ENCODE measurements at regions not wholly inside any gene's neighbourhood (a gene's known extent, or its start where the extent isn't known, plus 50 kb on each side); places are given as distances from the start of the nearest gene placed in this dataset.

- H3K4me3 ChIP-seq (ENCODE audit: low read depth, low read length), result no peak overlapping the region
- no peak for DNase-seq (ENCODE audit: low read depth)
- no peak for TF ChIP-seq CTCF (IDR thresholded peaks at IDR 0.05; ENCODE audit: low read depth, low read length, missing control alignments)
Measured at GRCh38 chr16:86196687-86197391, 297.9 kb downstream of the IRF8 start.

- no peak for TF ChIP-seq CTCF (IDR thresholded peaks at IDR 0.05; ENCODE audit: low read depth, low read length, missing control alignments)
- H3K4me3 ChIP-seq (ENCODE audit: low read depth, low read length), result no peak overlapping the region
- DNase-seq (ENCODE audit: low read depth), result no peak
Measured at GRCh38 chr16:86198206-86199118, 299.5 kb downstream of the IRF8 start.

- no peak for TF ChIP-seq CTCF (IDR thresholded peaks at IDR 0.05; ENCODE audit: low read depth, low read length, missing control alignments)
- no peak overlapping the region for H3K4me3 ChIP-seq (ENCODE audit: low read depth, low read length)
- no peak for DNase-seq (ENCODE audit: low read depth)
Measured at GRCh38 chr16:86199182-86199581, 300.2 kb downstream of the IRF8 start.

GRCh38 chr16:86199871-86200695 lies 301.1 kb downstream of the IRF8 start:
- DNase-seq (ENCODE audit: low read depth), result no peak
- TF ChIP-seq CTCF (IDR thresholded peaks at IDR 0.05; ENCODE audit: low read depth, low read length, missing control alignments), result no peak
- H3K4me3 ChIP-seq (ENCODE audit: low read depth, low read length), result no peak overlapping the region

- TF ChIP-seq CTCF (IDR thresholded peaks at IDR 0.05; ENCODE audit: low read depth, low read length, missing control alignments), result no peak
- no peak for DNase-seq (ENCODE audit: low read depth)
- no peak overlapping the region for H3K4me3 ChIP-seq (ENCODE audit: low read depth, low read length)
Measured at GRCh38 chr16:86200722-86201121, 301.8 kb downstream of the IRF8 start.

GRCh38 chr16:86201746-86202145 lies 302.8 kb downstream of the IRF8 start:
- no peak for DNase-seq (ENCODE audit: low read depth)
- H3K4me3 ChIP-seq (ENCODE audit: low read depth, low read length), result no peak overlapping the region
- TF ChIP-seq CTCF (IDR thresholded peaks at IDR 0.05; ENCODE audit: low read depth, low read length, missing control alignments), result no peak

Measured in GM12864 (cell line).